IPS-18c (cell line): ENCODE measurements at regions not wholly inside any gene's neighbourhood (a gene's known extent, or its start where the extent isn't known, plus 50 kb on each side); places are given as distances from the start of the nearest gene placed in this dataset.

Source experiments
- H3K4me3 ChIP-seq: 2 replicates; pipeline ENCODE4 v1.7.0; 2013; ENCODE audit warnings: low read depth, mild to moderate bottlenecking, low read length, moderate library complexity; ENCODE audit not compliant: insufficient read depth
- H3K9me3 ChIP-seq: one replicate; pipeline ENCODE4 v1.6.1; 2013; ENCODE audit warnings: mild to moderate bottlenecking, low read length, moderate library complexity; ENCODE audit not compliant: control insufficient read depth, insufficient read depth

DNA sequence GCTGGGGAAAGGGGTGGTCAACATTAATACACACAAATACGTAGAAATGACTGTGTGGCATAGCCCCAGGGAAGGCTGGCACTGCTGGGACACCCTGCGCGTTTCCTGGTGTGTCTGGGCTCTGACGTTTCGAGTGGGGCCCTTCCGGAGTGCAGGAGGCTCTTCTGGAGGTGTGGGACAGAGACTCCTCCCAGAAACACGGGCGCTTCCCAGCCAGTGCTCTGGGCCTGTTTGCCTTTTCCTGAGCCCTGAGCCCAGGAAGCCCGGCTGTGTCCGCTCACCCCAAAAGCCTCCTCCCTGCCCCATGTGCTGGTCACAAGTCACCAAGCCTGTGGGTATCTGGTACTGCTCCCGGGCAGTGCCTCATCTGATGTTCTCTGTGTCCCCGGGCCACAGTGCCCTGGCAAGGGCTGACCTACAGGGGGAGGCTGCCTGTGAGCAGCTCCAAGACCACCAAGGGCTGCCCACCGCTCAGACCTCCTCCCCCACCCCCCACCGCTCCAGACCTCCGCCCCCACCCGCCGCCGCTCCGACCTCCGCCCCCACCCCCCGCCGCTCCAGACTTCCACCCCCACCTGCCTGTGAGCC is 1133.3 kb downstream of the BRD1 start:
- H3K4me3 ChIP-seq: no peak overlapping the region
- no peaks in the 10 kb centered on the region for H3K9me3 ChIP-seq

- H3K4me3 ChIP-seq: no peak overlapping the region
- H3K9me3 ChIP-seq: no peaks in the 10 kb centered on the region
Measured at GRCh38 chr22:48693377-48694135, 1134.1 kb downstream of the BRD1 start.

- Histone ChIP-seq H3K4me3 (no peak overlapping the region), H3K9me3 (no peaks in the 10 kb centered on the region)
Measured at GRCh38 chr22:48692734-48693376, 1134.8 kb downstream of the BRD1 start.

GRCh38 chr22:48691431-48691851 is 1136.2 kb downstream of the BRD1 start:
- H3K4me3 ChIP-seq: no peak overlapping the region
- no peaks in the 10 kb centered on the region for H3K9me3 ChIP-seq

DNA sequence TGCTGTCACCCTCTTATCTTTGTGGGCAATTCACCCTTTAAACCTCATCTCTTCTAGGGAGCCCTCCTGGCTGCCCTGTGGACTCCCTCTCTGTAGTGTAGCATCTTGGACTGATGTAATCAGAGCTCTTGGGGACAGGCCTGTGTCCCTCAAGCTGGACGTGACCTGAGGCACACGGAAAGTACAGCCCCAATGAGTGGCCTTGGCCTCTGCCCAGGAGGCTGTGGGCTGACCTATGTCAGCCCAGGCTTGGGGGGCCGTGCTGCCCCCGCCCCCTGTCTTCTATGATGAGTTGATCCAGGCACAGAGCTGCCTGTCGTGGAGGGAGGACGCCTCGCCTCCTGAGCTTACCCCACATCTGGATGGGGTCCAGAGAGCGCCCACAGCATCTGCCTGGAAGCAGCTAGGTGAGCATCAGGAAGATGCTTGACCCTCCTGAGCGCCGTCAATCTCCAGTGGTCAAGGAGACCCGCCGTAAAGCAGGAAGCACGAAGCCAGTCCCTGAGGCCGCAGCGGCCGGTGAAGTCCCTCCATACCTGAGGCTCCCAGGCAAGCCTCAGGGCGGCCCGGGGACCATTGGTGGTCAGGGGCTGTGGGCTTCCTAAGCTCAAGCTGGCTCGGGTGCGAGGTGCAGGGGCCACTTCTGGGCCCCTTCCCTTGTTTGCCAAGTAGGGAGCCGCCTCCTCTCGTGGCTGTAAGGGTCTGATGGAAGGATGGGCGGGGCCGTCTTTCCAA is 1136.9 kb downstream of the BRD1 start:
- no peaks in the 10 kb centered on the region for H3K9me3 ChIP-seq
- no peak overlapping the region for H3K4me3 ChIP-seq

DNA sequence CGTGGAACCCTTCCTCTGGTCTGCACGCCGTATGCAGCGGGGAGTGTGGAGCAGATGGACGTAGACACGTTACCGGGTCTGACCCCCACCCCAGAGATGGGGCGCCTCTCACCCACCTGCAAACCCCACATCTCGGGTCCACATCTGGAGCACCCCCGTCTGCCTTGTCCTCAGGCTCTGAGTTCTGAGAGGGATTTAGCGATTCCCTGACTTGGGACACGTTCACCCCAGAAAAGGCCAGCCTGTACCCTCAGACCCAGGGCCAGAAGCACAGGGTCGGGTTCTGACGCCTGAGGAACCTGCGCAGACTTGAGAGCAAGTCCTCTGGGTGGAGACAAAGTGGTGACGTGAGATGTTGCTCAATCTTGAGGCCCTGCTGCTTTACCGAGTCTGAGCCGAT is 1138.5 kb downstream of the BRD1 start:
- no peak overlapping the region for H3K4me3 ChIP-seq

GRCh38 chr22:48688366-48688765 is 1139.3 kb downstream of the BRD1 start:
- Histone ChIP-seq H3K9me3 (no peaks in the 10 kb centered on the region), H3K4me3 (no peak overlapping the region)

More for the DNA sequence above, 1138.5 kb downstream of the BRD1 start:
- H3K9me3 ChIP-seq: no peaks in the 10 kb centered on the region

DNA sequence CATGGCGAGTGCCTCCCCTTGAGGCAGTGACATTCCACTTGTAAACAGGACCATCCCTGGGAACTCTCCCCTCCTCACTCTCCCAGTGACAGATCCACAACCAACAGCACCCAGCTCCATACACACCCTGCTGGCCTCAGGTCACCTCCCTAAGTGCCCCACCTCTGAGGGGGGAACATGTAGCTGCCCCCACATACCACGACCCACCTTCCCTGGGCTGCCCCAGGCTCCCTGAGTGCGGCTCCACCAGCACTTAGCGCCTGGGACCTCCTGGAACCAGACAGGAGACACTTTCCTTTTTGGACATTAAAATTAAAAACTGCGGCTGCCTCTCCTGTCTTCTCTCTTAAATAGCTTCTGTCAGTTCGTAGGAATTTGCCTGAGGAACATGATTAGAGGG is 1140.1 kb downstream of the BRD1 start:
- peaks cover under 1% of the 10 kb centered on the region for H3K9me3 ChIP-seq
- H3K4me3 ChIP-seq: no peak overlapping the region

GRCh38 chr22:48686694-48687302 is 1140.9 kb downstream of the BRD1 start:
- no peak overlapping the region for H3K4me3 ChIP-seq
- peaks cover 2% of the 10 kb centered on the region for H3K9me3 ChIP-seq

DNA sequence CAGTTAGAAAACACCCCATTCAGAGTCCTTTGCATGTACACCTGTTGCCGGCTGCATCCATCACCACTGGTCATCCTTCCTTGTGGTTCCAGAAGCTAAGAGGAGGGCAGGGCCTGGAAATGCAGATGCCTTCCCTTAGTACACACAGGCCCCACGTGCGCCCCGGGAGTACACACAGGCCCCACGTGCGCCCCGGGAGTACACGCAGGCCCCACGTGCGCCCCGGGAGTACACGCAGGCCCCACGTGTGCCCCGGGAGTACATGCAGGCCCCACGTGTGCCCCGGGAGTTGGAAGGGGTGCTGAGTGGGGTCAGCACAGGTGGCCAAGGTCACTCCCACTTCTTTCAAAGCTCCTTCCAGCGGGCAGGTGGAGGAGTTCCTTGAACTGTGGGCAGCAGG is 1141.9 kb downstream of the BRD1 start:
- peaks cover 2% of the 10 kb centered on the region for H3K9me3 ChIP-seq
- H3K4me3 ChIP-seq: no peak overlapping the region

DNA sequence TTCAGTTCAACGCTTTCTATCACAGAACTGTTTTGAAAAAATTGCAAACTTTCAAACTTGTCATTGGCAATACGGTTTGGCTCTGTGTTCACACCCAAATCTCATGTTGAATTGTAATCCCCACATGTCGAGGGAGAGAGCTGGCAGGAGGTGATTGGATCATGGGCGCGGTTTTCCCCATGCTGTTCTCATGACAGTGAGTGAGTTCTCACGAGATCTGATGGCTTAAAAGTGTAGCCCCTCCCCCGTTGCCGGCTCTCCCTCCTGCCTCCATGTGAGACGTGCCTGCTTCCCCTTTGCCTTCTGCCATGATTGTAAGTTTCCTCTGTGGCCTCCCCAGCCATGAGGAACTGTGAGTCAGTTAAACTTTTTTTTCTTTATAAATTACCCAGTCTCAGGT is 1144.0 kb downstream of the BRD1 start:
- H3K9me3 ChIP-seq: peaks cover 2% of the 10 kb centered on the region
- H3K4me3 ChIP-seq: no peak overlapping the region

GRCh38 chr22:48682504-48682903 is 1145.2 kb downstream of the BRD1 start:
- Histone ChIP-seq H3K4me3 (no peak overlapping the region), H3K9me3 (peaks cover 2% of the 10 kb centered on the region)

DNA sequence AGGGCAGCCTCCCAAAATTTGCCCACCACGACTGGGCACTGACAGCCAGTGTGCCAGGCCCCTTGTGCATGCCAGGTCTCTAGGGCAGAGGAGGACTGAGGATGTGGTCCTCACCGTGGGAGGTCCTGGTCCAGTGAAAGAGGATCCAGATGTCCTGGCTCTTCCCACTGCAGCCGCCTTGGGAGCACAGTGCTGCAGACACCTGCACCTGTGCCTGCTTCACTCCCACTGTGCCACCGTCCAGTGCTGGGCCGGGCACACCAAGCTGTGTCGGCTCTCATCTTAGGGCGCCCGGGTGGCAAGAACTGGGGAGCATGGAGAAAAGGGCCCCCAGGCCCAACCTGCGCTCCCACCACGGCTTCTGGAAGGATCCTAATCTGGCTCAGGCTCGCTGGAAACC is 1147.1 kb downstream of the BRD1 start:
- Histone ChIP-seq H3K9me3 (peaks cover 2% of the 10 kb centered on the region), H3K4me3 (no peak overlapping the region)

DNA sequence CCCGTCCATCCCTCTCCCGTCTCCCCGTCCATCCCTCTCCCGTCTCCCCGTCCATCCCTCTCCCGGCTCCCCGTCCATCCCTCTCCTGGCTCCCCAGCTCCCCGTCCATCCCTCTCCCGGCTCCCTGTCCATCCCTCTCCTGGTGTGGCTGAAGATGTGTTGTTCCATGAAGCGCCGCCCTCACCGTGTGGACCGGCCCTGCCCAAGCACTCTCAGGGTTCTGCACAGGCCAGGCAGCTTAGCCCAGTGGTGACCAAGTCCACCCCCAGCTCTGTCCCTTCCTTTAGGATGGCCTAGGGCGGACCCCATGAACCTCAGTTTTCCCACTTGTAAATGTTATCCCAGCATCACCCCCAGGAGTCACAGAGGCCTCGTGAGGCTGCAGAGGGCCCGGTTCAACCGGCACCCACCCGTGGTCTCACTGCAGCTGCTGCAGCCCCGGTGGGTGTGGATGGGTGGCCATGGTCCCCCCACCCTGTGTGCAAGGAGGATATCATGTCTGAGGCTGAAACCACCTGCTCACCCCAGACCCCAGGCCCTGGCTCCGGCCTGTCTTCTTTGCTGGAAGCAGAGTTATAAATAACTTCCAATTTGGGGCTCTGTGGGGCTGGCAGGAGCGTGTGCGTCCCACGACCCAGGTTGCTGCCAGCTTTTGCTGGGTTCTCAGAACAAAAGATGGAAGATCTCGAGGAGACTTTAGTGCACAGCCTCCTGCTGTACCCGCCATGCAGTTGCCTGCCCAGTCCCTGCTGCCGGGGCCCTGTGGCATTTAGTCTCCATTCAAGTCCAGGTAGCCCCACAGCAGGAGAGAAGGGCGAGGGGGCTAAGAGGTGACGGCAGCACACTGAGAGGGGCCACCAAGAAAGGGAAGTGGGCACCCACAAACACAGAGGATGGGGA is 1147.8 kb downstream of the BRD1 start:
- peaks cover 2% of the 10 kb centered on the region for H3K9me3 ChIP-seq

GRCh38 chr22:48678171-48679135 is 1149.2 kb downstream of the BRD1 start:
- Histone ChIP-seq H3K9me3 (peaks cover 2% of the 10 kb centered on the region), H3K4me3 (no peak overlapping the region)

More for the DNA sequence above, 1147.8 kb downstream of the BRD1 start:
- no peak overlapping the region for H3K4me3 ChIP-seq
